Upper lobe of right lung (tissue), 1 donor: ENCODE measurements at regions not wholly inside any gene's neighbourhood (a gene's known extent, or its start where the extent isn't known, plus 50 kb on each side); places are given as distances from the start of the nearest gene placed in this dataset.

Source experiments
- ATAC-seq: fragments of 200-7000 bp; cut with Tn5 transposase; one replicate; pipeline ENCODE4 v1.9.1; 2020; ENCODE audit warnings: mild to moderate bottlenecking, moderate library complexity
- DNase-seq: peaks from one replicate; pipeline ENCODE4 v3.0.0-alpha.2; 2020
- H3K27ac ChIP-seq: fragments of 200-600 bp; one replicate; pipeline ENCODE4 v1.8.0; 2022
- H3K27me3 ChIP-seq: fragments of 200-600 bp; one replicate; pipeline ENCODE4 v1.8.0; 2022; ENCODE audit warnings: mild to moderate bottlenecking
- H3K36me3 ChIP-seq: fragments of 200-600 bp; one replicate; pipeline ENCODE4 v1.8.0; 2022
- H3K4me1 ChIP-seq: fragments of 200-600 bp; one replicate; pipeline ENCODE4 v1.8.0; 2022
- H3K4me3 ChIP-seq: fragments of 200-600 bp; one replicate; pipeline ENCODE4 v1.8.0; 2022; ENCODE audit warnings: mild to moderate bottlenecking
- H3K9me3 ChIP-seq: fragments of 200-600 bp; one replicate; pipeline ENCODE4 v1.8.0; 2022
- intact Hi-C: fragments of 100-400 bp; cut with DNase I; formaldehyde crosslinking; loops from one replicate; pipeline ENCODE4 v1.11.0; 2022
- TF ChIP-seq, protein P1 (sequence below): fragments of 200-600 bp; IDR thresholded peaks from one replicate; pipeline ENCODE4 v1.8.0; 2022; ENCODE audit warnings: antibody characterized with exemption
- donor health status: DM: no; HTN: yes; CAD: no; lungs with severe emphysema.

DNA sequence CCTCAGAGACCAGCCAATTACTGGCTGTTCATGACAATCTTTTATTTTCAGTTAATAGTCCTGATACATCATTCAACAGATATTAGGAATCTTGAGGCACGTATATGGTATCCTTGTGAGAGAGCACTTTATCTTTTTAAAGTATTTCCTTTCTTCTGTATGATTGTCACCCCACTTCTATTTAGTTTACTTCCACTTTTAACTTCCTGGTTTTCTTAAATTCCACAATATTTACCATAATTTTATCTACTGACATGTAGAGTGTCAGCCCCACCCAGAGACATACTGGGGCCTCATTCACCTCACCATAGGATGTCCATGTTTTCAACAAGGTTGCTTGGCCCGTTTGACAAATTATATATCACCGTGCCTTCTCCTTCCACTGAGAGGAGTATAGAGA, 182.9 kb upstream of the ID2 start:
- no peaks in the 10 kb centered on the region for H3K36me3 ChIP-seq
- peaks cover 33% of the 10 kb centered on the region for H3K4me1 ChIP-seq
- no peak overlapping the region for H3K4me3 ChIP-seq
- intact Hi-C loops: no loop called here
- no peak overlapping the region for H3K27ac ChIP-seq
- TF ChIP-seq, protein P1, sequence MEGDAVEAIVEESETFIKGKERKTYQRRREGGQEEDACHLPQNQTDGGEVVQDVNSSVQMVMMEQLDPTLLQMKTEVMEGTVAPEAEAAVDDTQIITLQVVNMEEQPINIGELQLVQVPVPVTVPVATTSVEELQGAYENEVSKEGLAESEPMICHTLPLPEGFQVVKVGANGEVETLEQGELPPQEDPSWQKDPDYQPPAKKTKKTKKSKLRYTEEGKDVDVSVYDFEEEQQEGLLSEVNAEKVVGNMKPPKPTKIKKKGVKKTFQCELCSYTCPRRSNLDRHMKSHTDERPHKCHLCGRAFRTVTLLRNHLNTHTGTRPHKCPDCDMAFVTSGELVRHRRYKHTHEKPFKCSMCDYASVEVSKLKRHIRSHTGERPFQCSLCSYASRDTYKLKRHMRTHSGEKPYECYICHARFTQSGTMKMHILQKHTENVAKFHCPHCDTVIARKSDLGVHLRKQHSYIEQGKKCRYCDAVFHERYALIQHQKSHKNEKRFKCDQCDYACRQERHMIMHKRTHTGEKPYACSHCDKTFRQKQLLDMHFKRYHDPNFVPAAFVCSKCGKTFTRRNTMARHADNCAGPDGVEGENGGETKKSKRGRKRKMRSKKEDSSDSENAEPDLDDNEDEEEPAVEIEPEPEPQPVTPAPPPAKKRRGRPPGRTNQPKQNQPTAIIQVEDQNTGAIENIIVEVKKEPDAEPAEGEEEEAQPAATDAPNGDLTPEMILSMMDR: no peak
- DNase-seq: no peak
- H3K27me3 ChIP-seq: no peaks in the 10 kb centered on the region
- H3K9me3 ChIP-seq: no peaks in the 10 kb centered on the region
- ATAC-seq: no peak

DNA sequence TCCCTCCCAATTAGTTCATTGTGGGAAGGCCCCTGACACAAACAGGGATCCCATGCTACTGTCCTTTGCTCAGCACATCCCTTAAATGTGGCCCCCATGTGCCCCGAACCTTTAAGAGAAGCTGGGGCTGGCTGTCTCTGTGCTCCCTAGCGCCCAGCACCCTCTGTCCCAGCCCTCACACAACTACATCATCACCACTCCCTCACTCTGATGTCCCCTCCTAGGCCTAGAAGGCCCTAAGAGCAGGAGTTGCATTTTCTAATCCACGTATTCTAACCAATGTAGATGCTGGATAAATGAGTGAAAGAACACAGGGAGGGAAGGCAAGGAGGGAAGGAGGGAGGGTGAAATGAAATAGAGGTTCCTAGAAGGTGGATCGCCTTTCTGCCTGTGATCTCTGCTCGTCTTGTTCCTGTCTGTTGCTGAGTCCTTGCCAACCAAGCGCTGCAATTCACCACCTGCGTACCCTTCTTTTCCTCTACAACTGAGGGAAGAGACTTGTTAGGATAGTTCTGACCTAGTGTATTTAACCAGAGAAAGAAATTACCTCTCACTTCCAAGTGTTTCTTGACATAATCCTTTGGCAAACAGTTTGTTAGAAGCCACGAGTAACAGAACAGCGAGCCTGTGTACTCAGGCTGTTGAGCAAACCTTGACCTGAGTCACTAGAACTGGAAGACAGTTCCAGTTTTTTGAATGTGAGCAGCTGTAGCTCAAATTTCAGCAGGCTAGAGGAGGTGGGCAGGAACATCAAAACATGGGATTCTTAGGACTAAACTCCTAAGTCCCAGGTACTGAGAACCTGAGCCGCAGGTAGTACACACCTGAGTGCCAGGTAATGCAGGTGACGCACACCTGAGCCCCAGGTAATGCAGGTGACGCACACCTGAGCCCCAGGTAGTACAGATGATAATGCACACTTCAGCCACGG, 181.5 kb upstream of the ID2 start:
- Histone ChIP-seq H3K36me3 (no peaks in the 10 kb centered on the region), H3K4me3 (no peak overlapping the region), H3K9me3 (no peaks in the 10 kb centered on the region), H3K27me3 (no peaks in the 10 kb centered on the region), H3K27ac (no peak overlapping the region), H3K4me1 (peaks cover 23% of the 10 kb centered on the region)
- TF ChIP-seq, protein P1: no peak
- DNase-seq (peak; percentile 60), ATAC-seq (peak; percentile 75)
- intact Hi-C loops: no loop called here

DNA sequence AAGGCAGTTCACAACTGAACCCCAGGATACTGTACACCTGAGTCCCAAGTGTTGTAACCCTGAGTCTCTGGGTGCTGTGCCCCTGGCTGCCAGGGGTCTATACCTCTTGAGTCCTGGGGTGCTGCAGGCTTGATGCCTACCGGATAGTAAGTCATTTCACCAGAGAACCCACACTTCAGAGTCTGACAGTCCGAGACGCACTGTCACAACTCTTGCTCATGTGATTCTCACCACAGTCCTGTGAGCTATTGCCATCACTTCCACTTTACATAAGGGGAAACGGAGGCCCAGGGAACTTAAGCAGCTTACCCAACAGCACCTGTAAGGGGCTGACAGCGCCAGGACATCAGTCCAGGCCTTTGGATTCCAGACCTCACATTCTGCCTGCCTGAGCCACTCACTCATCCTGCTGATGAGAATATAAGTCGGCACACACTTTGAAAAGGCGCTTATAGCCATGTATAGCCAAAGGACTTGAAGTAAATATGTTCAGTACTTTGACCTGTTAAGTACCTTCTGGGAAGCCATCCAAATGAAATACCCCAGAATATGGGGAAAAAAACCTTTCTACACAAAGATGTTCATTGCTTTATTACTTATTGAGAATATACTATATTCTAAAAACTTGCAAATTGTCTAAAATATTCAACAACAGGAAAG, 180.7 kb upstream of the ID2 start:
- Histone ChIP-seq H3K36me3 (no peaks in the 10 kb centered on the region), H3K4me1 (peaks cover 18% of the 10 kb centered on the region), H3K27ac (no peak overlapping the region), H3K9me3 (no peaks in the 10 kb centered on the region), H3K27me3 (no peaks in the 10 kb centered on the region), H3K4me3 (no peak overlapping the region)
- TF ChIP-seq, protein P1: no peak
- no peak for DNase-seq
- ATAC-seq: peak; percentile 46
- intact Hi-C loops: no loop called here

DNA sequence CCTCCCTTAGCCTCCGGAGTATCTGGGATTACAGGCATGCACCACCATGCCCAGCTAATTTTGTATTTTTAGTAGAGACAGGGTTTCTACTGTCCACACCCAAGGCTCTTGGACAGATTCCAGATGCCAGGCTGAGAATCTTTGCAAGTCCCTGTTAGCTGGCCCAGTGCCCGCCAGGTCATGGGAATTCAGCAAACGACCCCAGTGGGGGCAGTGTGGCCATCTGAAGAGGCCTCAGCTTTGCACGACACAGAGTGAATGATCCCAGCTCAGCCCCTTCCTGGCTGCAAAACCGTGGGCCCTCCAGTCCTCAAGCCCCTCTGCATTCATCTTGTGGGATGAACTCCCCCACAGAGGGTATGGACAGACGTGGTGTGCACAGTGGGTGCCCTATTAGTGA, 179.5 kb upstream of the ID2 start:
- H3K4me3 ChIP-seq: no peak overlapping the region
- intact Hi-C loops: no loop called here
- peak; percentile 56 for DNase-seq
- no peak for ATAC-seq
- TF ChIP-seq, protein P1: no peak
- no peaks in the 10 kb centered on the region for H3K9me3 ChIP-seq
- H3K36me3 ChIP-seq: no peaks in the 10 kb centered on the region
- no peaks in the 10 kb centered on the region for H3K27me3 ChIP-seq
- H3K4me1 ChIP-seq: peaks cover 13% of the 10 kb centered on the region
- no peak overlapping the region for H3K27ac ChIP-seq

DNA sequence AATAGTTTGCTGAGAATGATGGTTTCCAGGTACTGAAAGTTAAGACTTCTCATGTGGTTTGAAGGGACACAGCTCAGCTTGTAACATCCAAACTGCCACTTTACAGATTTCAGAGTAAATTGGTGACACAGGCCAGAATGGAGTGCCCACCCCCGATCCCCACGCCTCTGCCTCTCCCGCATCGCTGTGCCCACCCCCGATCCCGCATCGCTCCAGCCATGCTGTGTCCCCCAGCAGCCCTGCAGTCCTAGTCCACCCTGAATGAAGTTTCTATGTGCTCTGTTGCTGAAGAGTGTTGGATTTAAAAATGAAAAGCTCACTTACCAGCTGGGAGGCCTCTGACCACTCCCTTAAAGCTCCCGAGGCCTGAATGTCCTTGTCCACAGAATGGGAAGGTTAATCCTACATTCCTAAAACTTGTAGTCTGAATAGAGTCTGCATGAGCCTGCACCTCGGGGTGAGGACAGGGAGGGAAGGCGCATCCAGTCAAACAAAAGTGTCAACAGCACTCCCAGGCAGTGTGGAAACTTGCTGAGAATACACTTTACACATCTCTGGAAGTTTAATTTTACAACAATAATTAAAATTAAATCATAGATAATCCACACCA, 176.4 kb upstream of the ID2 start:
- intact Hi-C loops: no loop called here
- Histone ChIP-seq H3K27ac (no peak overlapping the region), H3K27me3 (no peaks in the 10 kb centered on the region), H3K36me3 (no peaks in the 10 kb centered on the region), H3K9me3 (no peaks in the 10 kb centered on the region), H3K4me3 (no peak overlapping the region), H3K4me1 (peaks cover 7% of the 10 kb centered on the region)
- DNase-seq (peak; percentile 9), ATAC-seq (no peak)
- TF ChIP-seq, protein P1: no peak
